ENCODE measurements at regions not wholly inside any gene's neighbourhood (a gene's known extent, or its start where the extent isn't known, plus 50 kb on each side); places are given as distances from the start of the nearest gene placed in this dataset.

DNA sequence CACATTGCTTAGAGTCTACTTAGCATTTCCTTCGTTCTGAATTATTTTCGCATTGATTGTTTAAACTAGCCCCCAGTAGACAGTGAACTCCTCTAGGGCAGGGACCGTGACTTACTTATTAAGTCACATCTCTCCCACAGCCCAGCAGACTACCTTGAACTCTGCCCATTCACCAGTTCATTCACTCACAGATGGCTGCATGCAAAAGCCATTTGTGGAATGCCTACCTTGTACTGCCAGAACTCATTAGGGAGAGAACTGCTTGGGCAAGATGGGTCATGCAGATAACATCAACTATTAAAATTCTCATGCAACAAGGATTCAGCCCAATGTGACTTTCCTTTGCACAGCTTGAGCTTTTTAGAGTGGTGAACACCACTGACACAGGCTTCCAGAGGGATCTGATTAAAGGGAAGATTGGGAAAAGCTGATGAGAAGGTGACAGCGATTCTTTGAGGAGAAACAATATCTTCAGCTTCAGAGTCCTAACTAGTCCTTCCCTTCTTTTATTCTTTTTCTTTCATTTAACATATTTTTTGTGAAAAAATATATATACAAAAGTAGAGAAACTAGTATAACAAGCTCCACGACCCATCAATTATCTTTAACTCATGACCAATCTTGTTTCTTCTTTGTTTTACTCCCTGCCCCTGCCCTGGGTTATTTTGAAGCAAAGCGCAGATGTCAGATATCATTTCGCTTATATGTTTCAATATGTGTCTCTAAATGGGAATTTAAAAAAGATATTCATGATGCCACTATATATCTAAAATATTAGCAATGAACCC lies 273.9 kb downstream of the CDC5L start:
- DNase-seq: no peak
- H3K27ac ChIP-seq: no peak overlapping the region
- no peak overlapping the region for H3K4me3 ChIP-seq
- intact Hi-C loops (cut with DNase I; ENCODE audit: low total_unique reads): no loop called here
- H3K9me3 ChIP-seq: peaks cover 0 to 4% (median 0%) of the 10 kb centered on the region in 8 donors
- no peaks in the 10 kb centered on the region for H3K36me3 ChIP-seq
- peaks cover 0 to 9% (median 0%) of the 10 kb centered on the region in 7 donors for H3K27me3 ChIP-seq (replicated peaks in 1 of 7)
- peaks cover 0 to 7% (median 0%) of the 10 kb centered on the region in 6 donors for H3K4me1 ChIP-seq
- TF ChIP-seq POLR2AphosphoS5 (IDR thresholded peaks at IDR 0.05) (no peak), POLR2A (IDR thresholded peaks at IDR 0.05) (no peak)
- TF ChIP-seq, protein P1, sequence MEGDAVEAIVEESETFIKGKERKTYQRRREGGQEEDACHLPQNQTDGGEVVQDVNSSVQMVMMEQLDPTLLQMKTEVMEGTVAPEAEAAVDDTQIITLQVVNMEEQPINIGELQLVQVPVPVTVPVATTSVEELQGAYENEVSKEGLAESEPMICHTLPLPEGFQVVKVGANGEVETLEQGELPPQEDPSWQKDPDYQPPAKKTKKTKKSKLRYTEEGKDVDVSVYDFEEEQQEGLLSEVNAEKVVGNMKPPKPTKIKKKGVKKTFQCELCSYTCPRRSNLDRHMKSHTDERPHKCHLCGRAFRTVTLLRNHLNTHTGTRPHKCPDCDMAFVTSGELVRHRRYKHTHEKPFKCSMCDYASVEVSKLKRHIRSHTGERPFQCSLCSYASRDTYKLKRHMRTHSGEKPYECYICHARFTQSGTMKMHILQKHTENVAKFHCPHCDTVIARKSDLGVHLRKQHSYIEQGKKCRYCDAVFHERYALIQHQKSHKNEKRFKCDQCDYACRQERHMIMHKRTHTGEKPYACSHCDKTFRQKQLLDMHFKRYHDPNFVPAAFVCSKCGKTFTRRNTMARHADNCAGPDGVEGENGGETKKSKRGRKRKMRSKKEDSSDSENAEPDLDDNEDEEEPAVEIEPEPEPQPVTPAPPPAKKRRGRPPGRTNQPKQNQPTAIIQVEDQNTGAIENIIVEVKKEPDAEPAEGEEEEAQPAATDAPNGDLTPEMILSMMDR (IDR thresholded peaks at IDR 0.05 in 8 of 11, conservative IDR thresholded peaks at IDR 0.05 in 3 of 11): no peak
- WGBS, 5 donors: 88 to 96% (median 92%) methylated on average over 7 of the region's 7 CpGs

- DNase-seq: no peak
- TF ChIP-seq, protein P1 (IDR thresholded peaks at IDR 0.05 in 8 of 11, conservative IDR thresholded peaks at IDR 0.05 in 3 of 11): no peak
- H3K4me3 ChIP-seq: no peak overlapping the region
- H3K27ac ChIP-seq: no peak overlapping the region
- peaks cover 0 to 7% (median 0%) of the 10 kb centered on the region in 6 donors for H3K4me1 ChIP-seq
- H3K36me3 ChIP-seq: no peaks in the 10 kb centered on the region
- intact Hi-C loops (cut with DNase I; ENCODE audit: low total_unique reads): no loop called here
- WGBS, 5 donors: 47 to 62% (median 52%) methylated on average over 13 of the region's 13 CpGs
- H3K9me3 ChIP-seq: peaks cover 0 to 4% (median 0%) of the 10 kb centered on the region in 8 donors
- H3K27me3 ChIP-seq (replicated peaks in 1 of 7): peaks cover 0 to 6% (median 0%) of the 10 kb centered on the region in 7 donors
Observed at GRCh38 chr6:44662461-44663121, 275.1 kb downstream of the CDC5L start.

- DNase-seq: no peak
- Histone ChIP-seq H3K27ac (no peak overlapping the region), H3K36me3 (no peaks in the 10 kb centered on the region), H3K9me3 (no peaks in the 10 kb centered on the region), H3K4me3 (no peak overlapping the region), H3K4me1 (peaks cover 0 to 7% (median 0%) of the 10 kb centered on the region in 6 donors), H3K27me3 (replicated peaks in 1 of 7) (peaks cover 0 to 5% (median 0%) of the 10 kb centered on the region in 7 donors)
- whole genome bisulfite sequencing, 5 donors: 85 to 95% (median 90%) methylated on average over 10 of the region's 10 CpGs
- intact Hi-C loops (cut with DNase I; ENCODE audit: low total_unique reads): no loop called here
- TF ChIP-seq POLR2AphosphoS5 (IDR thresholded peaks at IDR 0.05) (no peak), POLR2A (IDR thresholded peaks at IDR 0.05) (no peak)
- TF ChIP-seq, protein P1 (IDR thresholded peaks at IDR 0.05 in 8 of 11, conservative IDR thresholded peaks at IDR 0.05 in 3 of 11): no peak
Observed at GRCh38 chr6:44663860-44664634, 276.5 kb downstream of the CDC5L start.
